Anterior cingulate cortex (tissue), 58 donors: ENCODE measurements at regions not wholly inside any gene's neighbourhood (a gene's known extent, or its start where the extent isn't known, plus 50 kb on each side); places are given as distances from the start of the nearest gene placed in this dataset.

Source experiments
- DNase-seq, 58 donors: peaks; one replicate each; lab custom pipeline; 2025; lab: John Stamatoyannopoulos, UW

GRCh38 chr15:94535298-94536048 is 304.1 kb downstream of the MCTP2 start:
- no peak for DNase-seq

DNA sequence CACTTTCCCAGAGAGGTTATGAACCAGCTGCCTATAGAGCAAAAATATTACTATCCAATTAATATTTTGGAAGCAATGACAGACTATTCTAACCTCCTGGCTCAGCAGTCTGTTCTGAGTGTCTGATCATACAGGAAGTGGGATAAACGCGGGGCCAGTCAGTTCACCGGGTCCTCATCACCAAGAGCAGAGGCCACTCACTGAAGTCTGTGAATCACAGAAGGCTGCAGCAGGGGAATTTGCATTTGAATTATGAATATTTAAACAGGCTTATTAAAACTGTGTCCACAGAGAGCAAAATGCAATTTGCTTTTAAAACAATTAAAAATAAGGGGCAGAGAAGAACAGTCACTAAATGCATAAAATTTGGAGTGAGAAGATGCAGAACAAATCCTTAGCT is 305.2 kb downstream of the MCTP2 start:
- no peak for DNase-seq

- no peak for DNase-seq
These were observed 306.9 kb downstream of the MCTP2 start for GRCh38 chr15:94538280-94538679.

DNA sequence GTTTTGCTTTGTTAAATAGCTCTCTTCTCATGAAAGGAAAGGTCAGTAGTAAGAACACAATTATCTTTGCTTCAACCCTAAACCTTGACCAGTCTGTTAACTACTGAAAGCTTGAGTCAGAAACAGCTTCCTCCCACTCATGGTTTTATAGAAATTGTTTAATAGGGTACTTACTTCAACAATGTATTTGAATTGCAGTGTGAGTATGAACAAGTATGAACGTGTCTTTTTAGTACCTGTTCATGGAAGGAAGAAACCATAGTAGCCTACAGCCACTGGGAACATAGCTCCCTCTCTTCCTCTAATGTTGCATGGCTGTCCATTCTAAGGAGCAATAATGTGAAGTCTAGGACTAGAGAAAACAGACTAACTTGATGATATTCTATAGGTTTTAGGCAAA is 311.0 kb downstream of the MCTP2 start:
- no peak for DNase-seq

GRCh38 chr15:94546808-94547207 is 315.4 kb downstream of the MCTP2 start:
- DNase-seq = no peak

GRCh38 chr15:94547711-94548110 is 316.4 kb downstream of the MCTP2 start:
- DNase-seq = no peak

GRCh38 chr15:94555841-94556519 is 324.6 kb downstream of the MCTP2 start:
- DNase-seq = no peak

DNA sequence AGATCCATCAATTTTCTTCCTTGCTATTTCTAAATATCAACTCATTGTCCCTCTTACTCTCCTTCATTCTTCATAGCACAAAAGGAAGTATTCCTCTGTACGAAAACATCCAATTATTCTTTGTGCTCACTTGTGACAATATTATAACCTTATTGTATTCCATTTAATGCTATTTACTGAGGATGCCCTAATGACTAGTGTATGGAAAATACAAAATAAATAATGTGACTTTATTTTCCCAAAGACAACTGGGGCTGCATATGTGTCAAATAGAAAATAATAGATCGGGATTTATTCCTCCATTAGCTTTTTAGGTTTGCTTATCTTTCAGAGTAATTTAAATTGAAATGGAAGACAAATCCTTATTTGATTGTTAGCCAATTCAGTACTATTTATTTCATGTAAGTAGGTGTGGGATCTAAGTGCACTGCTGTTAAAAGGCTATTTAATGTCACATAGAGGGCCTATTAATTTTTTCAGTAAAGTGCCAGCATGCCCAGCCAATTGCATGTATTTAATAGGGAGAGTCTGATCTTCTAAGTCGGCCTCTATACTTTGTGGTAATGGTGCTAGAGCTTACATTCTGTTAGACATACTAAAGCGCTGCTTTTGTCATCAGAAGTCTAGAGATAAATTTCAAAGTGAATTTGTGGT is 329.8 kb downstream of the MCTP2 start:
- no peak for DNase-seq

GRCh38 chr15:94563456-94563855 is 332.1 kb downstream of the MCTP2 start:
- no peak for DNase-seq

GRCh38 chr15:94576889-94577533 is 345.6 kb downstream of the MCTP2 start:
- peak in 1 of 58 donors; percentile 15 for DNase-seq

- DNase-seq = peak in 3 of 58 donors; percentile 2 to 10 (median 6)
These were observed 347.9 kb downstream of the MCTP2 start for GRCh38 chr15:94579286-94579685.

DNA sequence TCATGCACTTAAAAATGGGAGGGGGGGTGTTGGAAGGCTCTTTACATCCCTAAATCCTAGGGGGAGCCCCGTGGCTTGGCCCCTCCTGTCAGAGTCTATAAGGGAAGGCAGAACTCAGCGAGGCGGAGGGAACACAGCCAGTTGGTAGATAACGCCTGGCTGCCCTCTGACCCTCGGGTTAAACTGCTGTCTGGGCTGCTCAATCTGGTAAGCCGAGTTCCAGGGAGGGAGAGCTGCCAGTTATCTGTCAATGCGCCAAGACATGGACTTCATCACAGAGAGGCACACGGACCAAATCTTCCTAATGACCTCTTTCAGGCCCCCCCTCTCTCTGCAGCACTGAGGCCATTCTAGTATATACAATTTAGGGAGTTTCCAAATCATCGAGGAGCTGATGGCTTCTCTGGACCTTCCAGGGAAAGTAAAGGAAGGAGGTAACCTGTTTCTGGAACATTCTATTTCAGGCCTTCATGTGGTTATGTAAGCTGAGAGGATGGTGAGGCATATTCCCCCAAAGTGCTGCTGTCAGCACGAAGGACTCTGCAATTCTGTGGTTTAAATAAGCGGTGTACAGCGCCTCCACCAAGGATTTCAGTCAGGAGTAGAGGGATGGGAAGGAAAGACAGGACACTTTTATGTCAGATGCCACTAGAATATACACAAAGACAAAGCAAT is 349.0 kb downstream of the MCTP2 start:
- no peak for DNase-seq

DNA sequence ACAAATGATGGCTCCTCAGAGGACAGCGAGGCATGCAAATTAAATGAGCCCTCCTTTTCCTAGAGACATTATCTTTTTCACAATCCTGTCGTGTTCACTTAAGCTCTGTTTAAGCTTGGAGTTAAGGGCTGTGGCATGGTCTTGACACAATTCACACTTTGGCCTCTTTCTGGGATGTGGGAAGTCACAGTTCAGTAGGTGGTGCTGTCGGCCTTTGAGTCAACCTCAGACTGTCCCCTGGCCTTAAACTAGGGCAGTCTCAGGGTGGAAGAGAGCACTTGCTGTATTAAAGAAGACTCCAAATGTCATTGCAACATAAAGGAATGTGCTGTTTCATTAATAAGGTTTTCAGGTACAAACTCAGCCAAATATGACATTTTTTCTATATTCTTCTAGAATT is 351.0 kb downstream of the MCTP2 start:
- DNase-seq = peak in 1 of 58 donors; percentile 2

DNA sequence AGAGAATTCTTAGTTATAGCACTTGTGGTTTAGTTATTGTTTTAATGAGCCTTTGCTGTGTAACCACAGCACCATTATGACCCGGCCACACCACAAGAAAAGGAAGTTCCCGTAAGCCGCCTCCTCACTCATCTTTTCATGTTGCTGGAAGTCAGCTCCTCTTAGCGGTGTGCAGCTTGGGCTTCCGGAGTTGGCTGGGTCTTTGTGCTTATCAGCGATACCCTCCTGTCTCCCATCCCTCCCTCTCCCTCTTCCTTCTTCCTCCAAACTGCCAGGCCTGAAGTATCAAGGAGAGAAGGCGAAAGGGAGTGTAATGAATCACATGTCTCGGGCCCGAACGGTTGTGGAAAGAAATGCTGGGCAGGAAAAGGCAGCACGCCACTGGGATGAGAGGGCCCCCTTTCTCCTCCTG is 353.5 kb downstream of the MCTP2 start:
- no peak for DNase-seq

GRCh38 chr15:94586099-94586498 is 354.7 kb downstream of the MCTP2 start:
- DNase-seq = no peak

GRCh38 chr15:94587113-94587512 is 355.8 kb downstream of the MCTP2 start:
- no peak for DNase-seq

DNA sequence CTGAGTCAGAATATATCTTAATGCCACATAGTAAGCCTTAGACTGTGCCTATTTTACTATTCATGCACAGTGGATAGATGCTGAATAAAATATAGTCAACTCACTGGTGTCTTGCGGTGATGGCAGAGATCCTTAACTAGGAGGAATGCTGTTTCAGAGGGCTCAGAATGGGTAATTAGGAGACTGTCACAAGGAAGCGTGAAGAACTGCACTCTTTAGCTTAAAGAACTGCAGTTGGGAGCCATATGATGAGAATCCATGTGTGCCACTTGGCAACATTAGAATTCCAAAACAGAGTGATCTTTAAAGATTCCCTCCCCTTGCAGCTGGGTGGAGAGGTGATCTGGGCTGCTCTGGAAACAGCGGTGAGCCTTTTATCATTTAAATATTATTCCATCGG is 357.6 kb downstream of the MCTP2 start:
- DNase-seq = no peak

DNA sequence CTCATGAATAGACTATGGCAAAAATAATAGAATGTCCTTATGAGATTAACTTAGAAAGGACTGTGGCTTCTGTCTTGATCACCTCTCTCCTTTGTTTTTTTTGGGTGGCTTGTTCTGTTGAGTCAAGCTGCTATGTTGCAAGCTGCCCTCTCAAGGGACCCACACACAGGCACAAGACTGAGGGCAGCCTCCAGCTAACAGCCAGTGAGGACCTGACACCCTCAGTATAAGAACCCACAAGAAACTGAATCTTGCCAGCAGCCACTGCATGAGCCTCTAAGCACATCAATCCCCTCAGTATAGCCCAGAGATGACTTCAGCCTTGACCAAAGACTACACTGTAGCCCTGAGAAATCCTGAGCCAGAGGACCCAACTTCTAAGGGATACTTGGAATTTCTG is 361.1 kb downstream of the MCTP2 start:
- DNase-seq = no peak

- DNase-seq = no peak
These were observed 365.3 kb downstream of the MCTP2 start for GRCh38 chr15:94596707-94597106.

- no peak for DNase-seq
These were observed 369.1 kb downstream of the MCTP2 start for GRCh38 chr15:94600505-94600904.
